Keratinocyte (primary cell): ENCODE measurements at regions not wholly inside any gene's neighbourhood (a gene's known extent, or its start where the extent isn't known, plus 50 kb on each side); places are given as distances from the start of the nearest gene placed in this dataset.

ENCODE experiments used
- DNase-seq: peaks from one replicate; pipeline ENCODE4 v3.0.0-alpha.2; 2011; ENCODE audit warnings: low read depth, missing footprints, low spot score
- FAIRE-seq: peaks from 2 replicates; lab custom pipeline; 2011; peaks lifted over from hg19 to GRCh38; lab: Jason Lieb, UNC
- H2AFZ ChIP-seq: 2 replicates; pipeline ENCODE4 v1.6.0; 2012; ENCODE audit warnings: low read length, control low read depth, inconsistent platforms; ENCODE audit not compliant: control insufficient read depth
- H3K27ac ChIP-seq: 2 replicates; pipeline ENCODE4 v1.5.1; 2011; ENCODE audit warnings: low read length; ENCODE audit not compliant: control insufficient read depth, insufficient read depth
- H3K27me3 ChIP-seq: 3 replicates; pipeline ENCODE4 v1.6.0; 2011; ENCODE audit warnings: low read length; ENCODE audit not compliant: control insufficient read depth, insufficient read depth; ENCODE audit errors: extremely low read depth
- H3K36me3 ChIP-seq, 2 experiments: 2 replicates in 1 of 2; 3 replicates in 1 of 2; pipeline ENCODE4 v1.5.1; 2011; ENCODE audit warnings: low read length in 2 of 2, mild to moderate bottlenecking in 1 of 2; ENCODE audit not compliant: control insufficient read depth in 2 of 2, insufficient read depth in 2 of 2; ENCODE audit errors: extremely low read depth in 1 of 2
- H3K4me1 ChIP-seq: 3 replicates; pipeline ENCODE4 v1.5.1; 2011; ENCODE audit warnings: low read length; ENCODE audit not compliant: control insufficient read depth, insufficient read depth; ENCODE audit errors: extremely low read depth
- H3K4me2 ChIP-seq: 3 replicates; pipeline ENCODE4 v1.6.0; 2011; ENCODE audit warnings: low read depth, low read length; ENCODE audit not compliant: control insufficient read depth, insufficient read depth; ENCODE audit errors: extremely low read depth
- H3K4me3 ChIP-seq, 3 experiments: fragments of 200-600 bp in 1 of 3; sonication (generic) in 1 of 3; 2 replicates in 2 of 3; 3 replicates in 1 of 3; pipeline ENCODE4 v1.5.1; 2011 to 2016; ENCODE audit warnings: low read length in 3 of 3, mild to moderate bottlenecking in 3 of 3, control low read depth in 2 of 3, inconsistent platforms in 1 of 3, low read depth in 1 of 3, mixed read lengths in 1 of 3, mixed run types in 1 of 3, moderate library complexity in 1 of 3; ENCODE audit not compliant: control insufficient read depth in 2 of 3, insufficient read depth in 2 of 3; ENCODE audit errors: extremely low read depth in 1 of 3
- H3K79me2 ChIP-seq: 2 replicates; pipeline ENCODE4 v1.6.0; 2012; ENCODE audit warnings: low read length; ENCODE audit not compliant: control insufficient read depth, insufficient read depth
- H3K9ac ChIP-seq: 3 replicates; pipeline ENCODE4 v1.6.0; 2011; ENCODE audit warnings: low read length; ENCODE audit not compliant: control insufficient read depth, insufficient read depth; ENCODE audit errors: extremely low read depth
- H3K9me1 ChIP-seq: 3 replicates; pipeline ENCODE4 v1.6.0; 2011; ENCODE audit warnings: low read length; ENCODE audit not compliant: control insufficient read depth, insufficient read depth; ENCODE audit errors: extremely low read depth
- H3K9me3 ChIP-seq: 2 replicates; pipeline ENCODE4 v1.5.1; 2012; ENCODE audit warnings: low read depth, low read length; ENCODE audit not compliant: control insufficient read depth
- H4K20me1 ChIP-seq: 3 replicates; pipeline ENCODE4 v1.6.0; 2011; ENCODE audit warnings: low read length; ENCODE audit not compliant: control insufficient read depth, insufficient read depth; ENCODE audit errors: extremely low read depth
- CTCF ChIP-seq, 3 experiments: IDR thresholded peaks in 1 of 3; conservative IDR thresholded peaks in 1 of 3; optimal IDR thresholded peaks in 1 of 3; 2 replicates in 2 of 3; 3 replicates in 1 of 3; pipeline versions ENCODE3 to v1.5.1; 2011; ENCODE audit warnings: low read length in 3 of 3, mild to moderate bottlenecking in 3 of 3, moderate library complexity in 2 of 3, control low read depth in 1 of 3, inconsistent platforms in 1 of 3; ENCODE audit not compliant: insufficient read depth in 2 of 3; ENCODE audit errors: extremely low read depth in 1 of 3
- EZH2 ChIP-seq: IDR thresholded peaks from one replicate; pipeline ENCODE4 v1.6.1; 2012; ENCODE audit warnings: inconsistent platforms, mild to moderate bottlenecking, low read length, moderate library complexity
- dilution Hi-C: fragments of 300-500 bp; cut with MboI; formaldehyde crosslinking; loops from one replicate; pipeline ENCODE4 v1.7.0; 2020; ENCODE audit warnings: low sequenced_read_pairs; ENCODE audit not compliant: extremely low pct_ligation_motif_present

- dilution Hi-C loops = no loop called here
- TF ChIP-seq CTCF (optimal IDR thresholded peaks at IDR 0.05 in 1 of 3, IDR thresholded peaks at IDR 0.05 in 1 of 3, conservative IDR thresholded peaks at IDR 0.05 in 1 of 3; ENCODE audit: extremely low read depth in 1 of 3, insufficient read depth in 2 of 3, low read length in 3 of 3) (no peak), EZH2 (no peak)
- DNase-seq (no peak), FAIRE-seq (no peak)
- H3K4me1 ChIP-seq = no peaks in the 10 kb centered on the region
- H3K79me2 ChIP-seq = no peaks in the 10 kb centered on the region
- no peaks in the 10 kb centered on the region for H4K20me1 ChIP-seq
- no peak overlapping the region for H3K4me3 ChIP-seq
- no peak overlapping the region for H2AFZ ChIP-seq
- H3K4me2 ChIP-seq = no peak overlapping the region
- no peaks in the 10 kb centered on the region for H3K36me3 ChIP-seq
- no peak overlapping the region for H3K9ac ChIP-seq
- no peaks in the 10 kb centered on the region for H3K27me3 ChIP-seq
- no peak overlapping the region for H3K27ac ChIP-seq
- no peaks in the 10 kb centered on the region for H3K9me1 ChIP-seq
- H3K9me3 ChIP-seq = no peaks in the 10 kb centered on the region
Observed at GRCh38 chr9:79195879-79196278, 375.9 kb upstream of the TLE4 start.

DNA sequence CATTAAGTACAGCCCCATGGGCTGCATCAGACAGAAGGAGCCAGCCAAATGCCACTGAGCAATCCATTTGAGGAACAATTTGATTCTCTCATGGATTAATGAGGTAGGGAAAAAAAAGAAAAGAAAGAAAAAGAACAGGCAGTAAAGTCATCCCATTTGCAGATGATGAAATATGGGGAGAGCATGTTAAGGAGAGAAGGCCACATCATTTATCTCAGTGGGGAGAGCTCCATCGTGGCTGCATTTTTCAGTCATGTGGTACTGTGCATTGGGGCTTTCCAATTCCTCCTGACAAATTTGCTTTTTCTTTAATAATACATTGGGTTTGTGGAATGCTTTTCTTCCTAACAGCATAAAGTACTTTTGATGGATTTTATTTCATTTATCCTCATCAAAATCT lies 375.2 kb upstream of the TLE4 start:
- TF ChIP-seq CTCF (optimal IDR thresholded peaks at IDR 0.05 in 1 of 3, IDR thresholded peaks at IDR 0.05 in 1 of 3, conservative IDR thresholded peaks at IDR 0.05 in 1 of 3; ENCODE audit: extremely low read depth in 1 of 3, insufficient read depth in 2 of 3, low read length in 3 of 3) = no peak
- no peak for TF ChIP-seq EZH2
- no peak overlapping the region for H3K4me2 ChIP-seq
- H3K4me1 ChIP-seq = no peaks in the 10 kb centered on the region
- H3K9me1 ChIP-seq = no peaks in the 10 kb centered on the region
- no peaks in the 10 kb centered on the region for H3K27me3 ChIP-seq
- no peaks in the 10 kb centered on the region for H3K79me2 ChIP-seq
- H4K20me1 ChIP-seq = no peaks in the 10 kb centered on the region
- H3K9me3 ChIP-seq = no peaks in the 10 kb centered on the region
- H3K9ac ChIP-seq = no peak overlapping the region
- no peak for FAIRE-seq
- no peak overlapping the region for H2AFZ ChIP-seq
- dilution Hi-C loops = no loop called here
- DNase-seq = no peak
- no peak overlapping the region for H3K27ac ChIP-seq
- H3K4me3 ChIP-seq = no peak overlapping the region
- H3K36me3 ChIP-seq = no peaks in the 10 kb centered on the region
